ENCODE measurements at regions not wholly inside any gene's neighbourhood (a gene's known extent, or its start where the extent isn't known, plus 50 kb on each side); places are given as distances from the start of the nearest gene placed in this dataset.
"Not testable (repeated sequence)": the region's sequence is repeated elsewhere in the genome, so short reads cannot be mapped to it uniquely, and the experiment has no call there.

DNA sequence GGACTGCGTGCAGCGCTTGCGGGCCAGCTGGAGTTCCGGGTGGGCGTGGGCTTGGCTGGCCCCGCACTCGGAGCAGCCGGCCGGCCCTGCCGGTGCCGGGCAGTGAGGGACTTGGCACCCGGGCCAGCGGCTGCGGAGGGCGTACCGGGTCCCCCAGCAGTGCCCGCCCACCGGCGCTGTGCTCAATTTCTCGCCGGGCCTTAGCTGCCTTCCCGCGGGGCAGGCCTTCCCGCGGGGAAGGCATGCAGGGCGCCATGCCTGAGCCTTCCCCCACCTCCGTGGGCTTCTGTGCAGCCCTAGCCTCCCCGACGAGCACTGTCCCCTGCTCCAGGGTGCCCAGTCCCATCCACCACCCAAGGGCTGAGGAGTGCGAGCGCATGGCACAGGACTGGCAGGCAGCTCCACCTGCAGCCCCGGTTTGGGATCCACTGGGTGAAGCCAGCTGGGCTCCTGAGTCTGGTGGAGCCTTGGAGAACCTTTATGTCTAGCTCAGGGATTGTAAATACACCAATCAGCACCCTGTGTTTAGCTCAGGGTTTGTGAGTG lies 975.0 kb upstream of the NRXN1 start:
- DNase-seq (ENCODE audit: low read depth in 3 of 3, low spot score in 2 of 3) = not testable (repeated sequence)

DNA sequence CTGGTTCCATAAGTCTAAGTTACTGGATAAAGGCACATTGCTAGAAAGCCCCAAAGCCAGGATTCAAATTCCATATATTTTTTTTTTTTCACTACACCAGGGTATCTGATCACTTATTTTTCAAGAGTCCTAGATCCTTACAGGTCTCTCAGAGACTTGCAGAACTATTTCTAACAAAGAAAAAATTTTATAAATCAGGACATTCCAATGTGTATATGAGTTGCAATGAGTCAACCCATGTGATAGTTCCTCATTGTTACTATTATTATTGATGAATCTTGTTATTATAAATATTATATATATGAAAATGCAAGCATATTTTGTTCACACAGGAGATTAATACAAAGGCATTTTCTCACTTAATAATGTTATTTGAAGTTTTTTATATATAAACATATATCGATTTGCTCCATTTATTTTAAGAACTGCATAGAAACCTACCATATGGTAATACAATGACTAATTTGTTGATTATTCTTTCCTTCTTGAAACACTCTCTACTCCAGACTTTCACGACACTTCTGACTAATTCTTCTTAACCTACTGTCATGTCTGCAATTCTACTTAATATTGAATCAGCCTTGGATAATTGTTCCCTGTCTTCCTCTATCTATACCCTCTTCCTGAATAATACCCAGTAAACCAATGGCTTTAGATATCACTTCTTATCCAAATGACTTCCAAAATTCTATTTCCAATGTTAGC lies 968.4 kb upstream of the NRXN1 start:
- no peak for DNase-seq (ENCODE audit: low read depth in 3 of 3, low spot score in 2 of 3)

DNA sequence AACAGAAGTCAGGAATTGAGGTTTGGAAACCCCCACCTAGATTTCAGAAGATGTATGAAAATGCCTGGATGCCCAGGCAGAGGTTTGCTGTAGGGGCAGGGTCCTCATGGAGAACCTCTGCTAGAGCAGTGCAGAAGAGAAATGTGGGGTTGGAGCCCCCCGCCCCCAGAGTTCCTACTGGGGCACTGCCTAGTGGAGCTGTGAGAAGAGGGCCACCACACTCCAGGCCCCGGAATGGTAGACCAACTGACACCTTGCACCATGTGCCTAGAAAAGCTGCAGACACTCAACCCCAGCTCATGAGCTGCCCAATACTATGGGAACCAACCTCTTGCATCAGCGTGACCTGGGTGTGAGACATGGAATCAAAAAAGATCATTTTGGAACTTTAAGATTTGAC lies 967.0 kb upstream of the NRXN1 start:
- no peak for DNase-seq (ENCODE audit: low read depth in 3 of 3, low spot score in 2 of 3)

DNA sequence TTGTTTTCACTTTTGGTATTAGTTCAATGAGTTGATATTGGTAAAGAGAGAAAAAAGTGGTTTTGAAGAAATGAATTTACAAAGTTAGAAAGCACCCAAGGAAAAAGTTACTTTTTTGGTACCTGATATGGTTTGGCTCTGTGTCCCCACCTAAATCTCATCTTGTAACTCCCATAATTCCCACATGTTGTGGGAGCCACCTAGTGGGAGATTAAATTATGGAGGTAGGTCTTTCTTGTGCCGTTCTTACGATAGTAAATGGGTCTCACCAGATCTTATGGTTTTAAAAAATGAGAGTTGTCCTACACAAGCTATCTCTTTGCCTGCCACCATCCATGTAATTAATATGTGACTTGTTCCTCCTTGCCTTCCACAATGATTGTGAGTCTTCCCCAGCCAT lies 965.6 kb upstream of the NRXN1 start:
- DNase-seq (ENCODE audit: low read depth in 3 of 3, low spot score in 2 of 3) = no peak

DNA sequence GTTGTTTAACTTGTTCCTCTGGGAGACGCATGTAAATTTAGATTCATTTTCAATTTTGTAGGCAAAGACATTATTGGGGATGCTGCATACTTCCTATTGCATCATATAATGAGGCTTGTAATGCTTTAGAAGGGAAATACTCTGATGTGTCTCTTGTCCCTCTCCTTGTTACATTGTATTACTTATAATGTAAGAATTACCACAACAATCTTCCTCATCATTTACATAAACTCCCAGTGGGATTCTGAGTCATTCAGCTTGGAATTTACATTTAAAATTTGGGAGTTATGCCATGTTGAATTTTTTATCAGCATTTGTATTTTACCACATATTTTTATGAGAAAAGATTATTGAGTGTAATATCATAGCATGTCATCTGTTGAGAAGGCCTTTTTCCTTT lies 963.4 kb upstream of the NRXN1 start:
- DNase-seq (ENCODE audit: low read depth in 3 of 3, low spot score in 2 of 3) = no peak

DNA sequence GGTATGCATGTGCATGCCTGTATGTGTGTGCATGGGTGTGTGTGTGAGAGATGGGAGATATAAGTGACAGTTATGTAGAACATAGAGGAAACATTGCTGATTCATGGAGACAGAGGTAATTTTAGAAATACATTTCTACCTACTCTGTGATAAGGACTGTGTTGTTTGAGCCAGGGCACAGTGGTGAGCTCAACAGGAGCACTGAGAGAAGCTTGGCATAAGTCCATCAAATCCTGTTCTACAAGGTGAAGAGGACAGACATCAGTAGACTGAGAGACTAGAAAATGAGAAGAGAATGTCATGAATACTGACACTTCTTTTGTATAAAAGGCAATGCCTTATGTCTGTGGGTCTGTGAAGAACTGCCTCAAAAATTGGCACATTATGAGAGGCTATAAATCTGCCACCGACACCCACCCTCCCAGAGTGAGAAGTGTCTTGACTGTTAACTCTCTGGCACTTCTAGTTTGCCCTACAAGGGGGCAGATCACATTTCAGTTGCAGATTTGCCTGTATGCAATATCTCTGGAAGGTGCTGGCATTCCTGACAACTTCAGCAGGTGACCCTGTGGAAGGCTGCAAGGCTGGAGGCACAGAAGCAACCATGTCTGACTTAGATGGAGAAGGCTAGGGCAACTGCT lies 962.3 kb upstream of the NRXN1 start:
- no peak for DNase-seq (ENCODE audit: low read depth in 3 of 3, low spot score in 2 of 3)

DNA sequence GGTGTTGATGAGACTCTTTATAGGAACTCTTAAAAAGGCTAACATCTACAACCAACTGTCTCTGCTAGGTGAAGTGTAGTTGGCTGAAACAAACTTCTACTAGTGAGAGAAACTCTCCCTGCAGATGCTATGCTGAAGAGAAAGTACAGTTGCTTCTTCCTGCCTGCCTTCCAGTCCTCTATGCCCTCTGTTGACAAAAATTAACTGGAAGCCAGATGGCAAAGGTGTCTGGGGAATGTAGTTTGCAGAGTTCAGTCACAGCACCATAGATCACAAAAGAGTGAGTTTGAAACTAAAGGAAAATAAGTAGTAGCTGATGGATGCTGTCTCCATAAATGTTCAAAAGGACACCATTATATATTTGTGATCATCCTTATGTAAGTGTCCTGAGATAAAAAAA lies 958.8 kb upstream of the NRXN1 start:
- no peak for DNase-seq (ENCODE audit: low read depth in 3 of 3, low spot score in 2 of 3)

DNA sequence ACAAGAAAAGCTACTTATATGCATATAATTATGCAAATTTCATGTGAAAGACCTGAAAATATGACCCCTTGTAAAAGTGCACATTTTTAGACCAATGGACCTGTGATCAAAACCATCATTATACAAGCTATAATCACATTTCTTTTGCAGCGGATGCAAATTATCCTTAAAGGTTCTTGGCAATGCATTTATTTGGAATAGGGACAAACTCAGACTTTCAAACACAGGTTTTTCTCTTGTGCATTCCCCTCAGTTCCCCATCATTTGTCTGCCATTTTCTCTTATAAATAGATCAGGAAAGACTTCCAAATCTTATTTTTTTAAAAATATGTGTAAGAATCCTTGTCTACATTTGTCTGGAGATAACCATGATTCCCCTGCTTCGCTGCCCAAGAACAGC lies 954.2 kb upstream of the NRXN1 start:
- no peak for DNase-seq (ENCODE audit: low read depth in 3 of 3, low spot score in 2 of 3)

DNA sequence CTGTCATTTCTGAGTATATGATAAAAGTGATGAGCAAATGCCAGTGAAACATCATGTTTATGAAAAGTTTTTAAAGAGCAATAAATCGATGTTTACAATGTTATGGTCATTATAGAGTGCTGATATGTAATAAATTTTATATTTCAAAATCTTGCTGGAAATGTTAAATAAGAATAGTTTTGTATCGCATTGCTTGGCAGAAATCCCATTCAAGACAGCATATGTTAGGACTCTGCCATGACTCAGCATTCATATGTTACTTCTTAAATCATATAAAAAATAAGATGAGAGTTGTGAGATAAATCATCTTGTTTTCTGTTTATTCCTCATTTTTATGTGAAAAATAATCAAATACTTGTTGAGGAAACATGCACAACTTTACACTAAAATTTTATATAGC lies 949.9 kb upstream of the NRXN1 start:
- DNase-seq (ENCODE audit: low read depth in 3 of 3, low spot score in 2 of 3) = no peak

DNA sequence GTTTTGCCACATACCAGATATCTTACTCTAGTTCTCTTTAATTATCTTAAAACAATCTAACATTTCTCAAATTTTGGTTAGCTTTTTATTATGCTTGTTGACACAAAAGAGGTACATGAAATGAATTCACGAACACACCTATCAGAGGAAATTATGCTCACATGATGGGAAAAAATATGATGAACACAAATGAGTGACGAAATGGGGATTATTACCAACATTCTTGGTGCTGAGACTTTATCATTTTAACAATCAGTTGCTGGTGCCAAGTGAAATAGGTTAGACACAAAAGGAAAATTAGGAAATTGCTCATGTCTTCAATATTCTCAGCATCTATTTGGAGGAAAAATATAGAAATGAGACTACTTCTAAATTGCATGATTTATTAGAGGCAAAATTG lies 944.7 kb upstream of the NRXN1 start:
- no peak for DNase-seq (ENCODE audit: low read depth in 3 of 3, low spot score in 2 of 3)

DNA sequence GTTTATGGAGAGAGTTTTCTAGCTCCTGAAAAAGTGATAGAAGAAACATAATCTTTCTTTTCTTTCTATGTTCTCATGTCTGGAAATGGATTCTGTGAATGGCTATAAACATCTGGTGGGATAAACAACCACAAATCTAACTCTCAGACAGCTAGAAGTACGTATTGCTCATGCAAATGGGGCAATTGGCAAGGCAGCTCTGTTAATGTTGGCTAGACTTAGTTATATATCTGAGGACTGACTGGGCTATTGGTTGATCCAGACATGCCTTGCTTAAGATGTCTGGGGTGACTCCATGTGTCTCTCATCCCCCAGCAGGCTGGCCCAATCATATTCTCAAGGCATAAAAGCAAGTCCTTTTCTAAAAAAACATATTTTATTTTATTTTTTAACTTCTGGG lies 939.2 kb upstream of the NRXN1 start:
- DNase-seq (ENCODE audit: low read depth in 3 of 3, low spot score in 2 of 3) = no peak

DNA sequence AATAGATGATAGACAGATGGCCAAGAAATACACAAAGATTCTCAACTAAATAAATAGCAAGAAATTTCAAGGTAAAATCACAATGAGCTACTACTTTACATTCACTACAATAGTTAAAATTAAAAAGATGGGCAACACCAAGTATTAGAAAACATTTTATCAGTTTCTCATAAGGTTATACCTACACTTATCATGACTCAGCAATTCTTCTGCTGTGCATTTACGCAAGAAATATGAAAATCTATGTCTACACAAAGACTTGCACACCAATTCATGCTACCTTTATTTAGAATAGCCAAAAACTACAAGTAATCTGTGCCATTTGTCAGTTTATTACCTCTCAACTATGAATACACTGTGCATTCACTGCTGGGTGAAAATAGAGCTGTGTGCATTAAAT lies 937.4 kb upstream of the NRXN1 start:
- no peak for DNase-seq (ENCODE audit: low read depth in 3 of 3, low spot score in 2 of 3)

DNA sequence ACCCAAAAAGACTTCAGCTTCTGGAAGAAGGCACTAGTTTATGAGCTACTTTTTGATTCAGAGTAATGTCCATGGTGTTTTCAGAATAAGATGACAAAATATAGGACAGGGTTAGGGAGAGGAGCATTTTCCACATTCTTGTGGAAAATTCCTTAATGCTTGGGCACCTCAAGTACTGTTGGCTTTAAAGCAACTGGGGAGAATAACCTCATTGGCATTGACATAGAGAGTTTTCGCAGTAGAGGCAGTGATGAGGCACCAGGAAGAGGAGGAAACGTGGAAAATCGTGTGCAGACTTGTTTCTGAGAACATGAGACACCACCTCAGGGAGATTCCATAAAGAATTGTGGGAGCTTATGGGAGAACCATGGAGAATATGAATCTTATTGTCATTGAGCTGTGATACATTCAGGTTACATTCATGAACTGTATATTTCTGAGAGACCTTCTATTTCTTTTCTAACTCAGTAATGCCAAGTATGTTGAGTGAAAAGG lies 929.0 kb upstream of the NRXN1 start:
- no peak for DNase-seq (ENCODE audit: low read depth in 3 of 3, low spot score in 2 of 3)

DNA sequence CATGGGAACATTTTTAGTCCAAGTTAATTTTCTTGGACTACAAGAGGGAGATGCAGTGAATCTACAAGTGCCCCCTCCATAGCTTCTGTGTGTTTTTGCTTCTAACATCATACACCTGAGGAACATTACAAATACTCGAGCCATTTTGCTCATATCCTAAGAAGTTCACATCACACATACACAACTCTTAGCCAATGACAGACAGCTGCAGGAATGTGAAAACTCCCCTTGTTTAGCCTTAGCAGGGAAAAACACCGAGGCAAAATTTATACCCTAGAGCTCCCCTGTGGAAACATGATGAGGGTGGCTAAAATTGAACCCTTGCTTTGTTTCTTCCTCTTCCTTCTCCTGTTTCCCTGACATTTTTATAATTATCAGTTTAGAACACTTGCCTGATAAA lies 928.3 kb upstream of the NRXN1 start:
- DNase-seq (ENCODE audit: low read depth in 3 of 3, low spot score in 2 of 3) = no peak

DNA sequence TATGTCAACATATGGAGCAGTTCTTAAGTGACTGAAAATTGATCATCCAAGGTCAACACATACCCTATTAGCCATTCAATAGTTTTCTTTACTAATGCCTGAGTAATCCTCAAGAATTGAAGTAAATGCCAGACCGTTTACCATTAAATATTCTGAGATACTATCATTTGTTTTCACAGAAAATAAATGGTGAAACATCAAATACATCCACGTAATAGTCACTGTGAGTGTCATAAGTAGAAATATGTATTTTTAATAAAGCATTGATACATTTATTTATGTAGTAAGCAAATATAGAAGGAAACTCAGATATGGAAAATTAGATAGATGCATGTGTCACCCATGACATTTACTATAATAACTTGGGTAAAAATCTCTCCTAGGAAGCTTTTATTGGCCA lies 927.8 kb upstream of the NRXN1 start:
- no peak for DNase-seq (ENCODE audit: low read depth in 3 of 3, low spot score in 2 of 3)

DNA sequence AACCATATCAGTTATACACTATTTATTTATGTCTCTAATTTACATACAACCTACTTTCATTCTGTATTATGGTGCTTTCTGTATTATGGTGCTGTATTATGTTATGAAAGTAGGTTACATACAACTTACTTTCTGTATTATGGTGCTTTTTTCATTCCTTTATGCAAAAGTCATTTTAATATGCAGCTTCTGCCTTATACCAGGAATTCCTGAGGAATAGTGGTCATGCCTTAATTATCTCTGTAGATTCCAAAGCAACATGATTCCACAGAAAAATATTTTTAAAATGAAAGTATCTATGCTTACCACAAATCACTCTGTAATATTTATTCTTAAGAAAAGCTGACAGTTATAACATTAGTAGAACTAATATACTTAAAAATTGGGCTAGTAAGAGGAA lies 922.0 kb upstream of the NRXN1 start:
- no peak for DNase-seq (ENCODE audit: low read depth in 3 of 3, low spot score in 2 of 3)

DNA sequence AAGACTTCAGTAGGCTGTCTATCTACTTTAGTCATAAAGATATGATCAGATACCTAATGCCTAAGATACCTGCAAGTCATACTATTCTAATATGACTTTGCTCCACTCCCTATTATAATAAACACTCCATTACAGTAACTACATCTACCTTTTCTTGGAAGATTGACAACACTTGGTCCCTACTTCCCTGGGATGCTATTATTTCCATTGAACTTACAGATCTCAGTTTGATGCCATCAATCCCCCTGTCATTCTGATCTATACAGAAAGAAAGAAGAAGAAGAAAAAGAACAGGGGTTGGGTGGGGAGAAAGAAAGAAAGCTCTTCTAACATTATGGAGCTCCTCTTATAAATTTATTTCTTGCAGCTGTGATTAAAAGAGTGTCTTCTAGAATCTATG lies 889.1 kb upstream of the NRXN1 start:
- no peak for DNase-seq (ENCODE audit: low read depth in 3 of 3, low spot score in 2 of 3)

DNA sequence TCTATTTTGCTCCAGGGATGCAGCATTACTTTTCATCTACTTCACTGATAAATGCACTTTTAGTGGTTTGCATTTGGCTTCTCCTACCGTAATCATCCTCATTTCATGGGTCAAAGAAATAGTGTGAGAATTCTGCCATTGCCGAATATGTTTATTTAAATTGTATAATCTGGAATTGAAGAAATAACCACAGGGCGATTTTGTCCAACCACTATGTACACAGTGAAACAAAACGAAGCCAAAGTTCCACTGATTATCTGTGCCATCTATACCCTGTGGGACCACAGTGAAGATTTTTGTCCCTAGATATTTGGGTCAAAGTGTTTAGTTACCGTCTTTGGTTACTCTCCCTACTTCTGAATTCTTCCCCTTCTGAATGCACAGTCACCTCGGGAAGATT lies 888.6 kb upstream of the NRXN1 start:
- no peak for DNase-seq (ENCODE audit: low read depth in 3 of 3, low spot score in 2 of 3)

DNA sequence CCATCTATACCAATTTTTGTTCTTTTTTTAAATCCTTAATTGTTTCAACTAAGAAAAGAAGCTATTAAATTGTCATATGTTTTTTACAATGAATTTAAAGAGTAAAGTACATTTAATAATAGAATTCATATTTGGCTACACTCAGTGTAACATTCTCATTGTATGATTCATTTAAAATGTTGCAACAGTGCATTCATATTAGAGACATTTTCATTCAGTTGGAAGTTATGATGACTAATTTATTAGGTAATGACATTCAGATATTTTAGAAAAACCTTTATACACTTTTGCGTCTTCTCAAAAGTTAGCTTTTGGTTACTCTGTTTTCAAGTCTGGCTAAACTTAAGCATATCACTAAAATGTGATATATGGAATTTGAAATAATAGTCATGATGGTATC lies 887.5 kb upstream of the NRXN1 start:
- DNase-seq (ENCODE audit: low read depth in 3 of 3, low spot score in 2 of 3) = no peak

DNA sequence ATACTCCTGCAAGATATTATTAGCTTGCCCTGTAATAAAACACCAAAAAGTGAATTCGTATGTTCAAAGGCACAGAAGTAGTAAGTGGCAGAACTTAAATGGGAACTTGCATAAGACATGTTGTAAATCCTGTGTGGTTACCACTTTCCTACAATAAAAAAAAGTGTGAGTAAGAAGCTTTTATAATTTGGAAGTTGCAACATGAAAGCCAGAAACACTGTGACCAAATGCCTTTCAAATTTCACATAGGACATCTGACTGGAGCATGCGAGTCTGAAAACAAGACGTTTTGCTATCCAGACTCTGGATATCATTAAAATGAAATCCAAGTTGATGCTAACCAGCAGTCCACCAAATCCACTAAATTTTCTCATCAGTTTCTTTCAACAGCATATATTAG lies 886.2 kb upstream of the NRXN1 start:
- DNase-seq (ENCODE audit: low read depth in 3 of 3, low spot score in 2 of 3) = no peak

DNA sequence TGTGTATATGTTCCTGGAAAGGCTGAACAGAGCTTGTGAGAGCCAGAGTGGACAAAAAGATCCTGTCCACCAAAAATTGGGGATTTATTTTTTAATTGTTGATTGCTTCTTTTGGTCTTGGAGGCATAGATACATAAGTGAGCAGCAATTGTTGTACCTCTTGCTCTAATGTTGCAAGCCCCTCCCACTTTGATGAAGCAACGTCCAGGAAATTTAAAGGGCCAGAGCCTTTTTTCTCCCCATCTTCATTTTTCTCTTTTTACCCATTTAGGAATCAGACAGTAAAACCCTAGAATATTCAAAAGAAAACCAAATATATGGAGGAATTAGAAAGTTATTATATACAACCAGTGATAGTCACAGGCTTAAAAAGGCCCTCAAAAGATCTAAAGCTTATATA lies 871.8 kb upstream of the NRXN1 start:
- no peak for DNase-seq (ENCODE audit: low read depth in 3 of 3, low spot score in 2 of 3)

DNA sequence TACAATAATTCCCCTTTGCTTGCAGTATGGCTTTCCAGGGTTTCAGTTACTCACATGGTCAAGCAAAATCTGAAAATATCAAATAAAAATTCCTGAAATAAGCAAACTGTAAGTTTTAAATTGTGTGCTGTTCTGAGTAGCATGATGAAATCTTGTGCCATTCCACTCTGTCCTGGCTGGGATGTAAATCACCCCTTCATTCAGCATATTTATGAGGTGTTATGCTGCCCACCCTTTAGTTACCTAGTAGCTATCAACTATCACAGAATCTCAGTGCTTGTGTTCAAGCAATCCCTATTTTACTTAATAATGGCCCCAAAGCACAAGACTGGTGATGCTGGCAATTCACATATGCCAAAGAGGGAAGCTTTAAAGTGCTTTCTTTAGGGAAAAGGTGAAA lies 867.7 kb upstream of the NRXN1 start:
- DNase-seq (ENCODE audit: low read depth in 3 of 3, low spot score in 2 of 3) = no peak
